Activated CD4-positive, alpha-beta memory T cell treated with anti-CD3 and anti-CD28 coated beads for 36 hours (primary cell): ENCODE measurements at regions not wholly inside any gene's neighbourhood (a gene's known extent, or its start where the extent isn't known, plus 50 kb on each side); places are given as distances from the start of the nearest gene placed in this dataset.

Experiments used
- CTCF ChIA-PET: fragments of 350-600 bp; sonication (Branson Sonifier 250); formaldehyde crosslinking; loops from one replicate; lab custom pipeline; 2021; ENCODE audit warnings: antibody characterized with exemption, inconsistent platforms; lab: Charles Lee
- POLR2A ChIA-PET: fragments of 350-600 bp; sonication (Branson Sonifier 250); formaldehyde crosslinking; loops from one replicate; lab custom pipeline; 2021; ENCODE audit warnings: antibody characterized with exemption; lab: Charles Lee
- DNase-seq: peaks from one replicate; pipeline ENCODE4 v3.0.0-alpha.2; 2020
- H3K27ac Mint-ChIP-seq: one replicate; pipeline ENCODE4 v1.8.0; 2021; ENCODE audit warnings: mixed read lengths
- H3K27me3 Mint-ChIP-seq: one replicate; pipeline ENCODE4 v1.8.0; 2021; ENCODE audit warnings: mixed read lengths
- H3K36me3 Mint-ChIP-seq: one replicate; pipeline ENCODE4 v1.8.0; 2021; ENCODE audit warnings: mixed read lengths
- H3K4me1 Mint-ChIP-seq: one replicate; pipeline ENCODE4 v1.8.0; 2021; ENCODE audit warnings: low read depth, mixed read lengths
- H3K4me3 Mint-ChIP-seq: one replicate; pipeline ENCODE4 v1.8.0; 2021; ENCODE audit warnings: mild to moderate bottlenecking, mixed read lengths
- H3K9me3 Mint-ChIP-seq: one replicate; pipeline ENCODE4 v1.8.0; 2021; ENCODE audit warnings: mixed read lengths
- intact Hi-C: fragments of 100-400 bp; cut with micrococcal nuclease; formaldehyde crosslinking; loops from one replicate; pipeline ENCODE4 v1.15.1; 2023

DNA sequence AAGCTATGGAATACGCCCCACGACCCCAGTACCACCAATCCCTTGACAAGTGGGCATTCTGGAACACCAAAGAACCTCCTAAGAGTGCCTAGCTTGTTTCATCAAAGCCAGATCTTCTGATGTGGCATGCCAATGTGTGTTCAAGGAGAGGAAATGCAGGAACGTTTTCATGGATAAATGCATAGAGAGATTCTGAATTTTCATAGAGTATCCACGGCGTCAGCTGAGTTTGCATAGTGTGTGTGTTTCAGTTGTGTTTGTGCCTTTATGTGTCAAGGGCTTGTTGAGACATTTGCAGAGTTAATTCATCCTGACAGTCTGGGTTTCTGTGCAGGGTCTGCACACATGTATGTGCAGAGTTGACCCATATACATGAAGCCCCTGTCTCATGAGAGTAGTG, 172.7 kb upstream of the LRFN2 start:
- ChIA-PET POLR2A (no interaction called here), CTCF (no interaction called here)
- intact Hi-C loops: no loop called here
- no peak overlapping the region for H3K4me3 Mint-ChIP-seq
- no peaks in the 10 kb centered on the region for H3K4me1 Mint-ChIP-seq
- H3K27me3 Mint-ChIP-seq: peaks cover 29% of the 10 kb centered on the region
- no peak overlapping the region for H3K27ac Mint-ChIP-seq
- H3K36me3 Mint-ChIP-seq: no peaks in the 10 kb centered on the region
- no peak for DNase-seq
- H3K9me3 Mint-ChIP-seq: no peaks in the 10 kb centered on the region

DNA sequence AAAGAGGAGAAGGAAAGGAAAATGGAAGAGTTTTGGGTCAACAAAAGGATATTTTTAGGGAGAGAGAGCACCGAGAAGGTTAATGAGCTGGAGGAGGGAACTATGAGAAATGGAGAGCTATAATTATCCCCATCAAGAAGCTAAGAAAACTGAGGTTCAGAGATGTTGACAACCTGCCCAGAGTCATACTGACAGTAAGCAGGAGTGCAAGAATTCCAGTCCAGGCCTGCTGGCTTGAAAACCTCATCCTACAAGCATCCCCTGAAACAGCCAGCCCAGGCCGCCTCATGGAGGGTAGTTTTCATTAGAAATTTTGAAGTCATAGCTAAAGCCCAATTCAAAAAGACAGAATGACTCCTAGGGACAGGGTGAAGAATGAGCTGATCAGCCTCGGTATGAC, 172.1 kb upstream of the LRFN2 start:
- no peaks in the 10 kb centered on the region for H3K4me1 Mint-ChIP-seq
- H3K4me3 Mint-ChIP-seq: no peak overlapping the region
- no peaks in the 10 kb centered on the region for H3K36me3 Mint-ChIP-seq
- no peaks in the 10 kb centered on the region for H3K9me3 Mint-ChIP-seq
- peaks cover 30% of the 10 kb centered on the region for H3K27me3 Mint-ChIP-seq
- CTCF ChIA-PET: no interaction called here
- H3K27ac Mint-ChIP-seq: no peak overlapping the region
- intact Hi-C loops: no loop called here
- no peak for DNase-seq
- POLR2A ChIA-PET: no interaction called here

DNA sequence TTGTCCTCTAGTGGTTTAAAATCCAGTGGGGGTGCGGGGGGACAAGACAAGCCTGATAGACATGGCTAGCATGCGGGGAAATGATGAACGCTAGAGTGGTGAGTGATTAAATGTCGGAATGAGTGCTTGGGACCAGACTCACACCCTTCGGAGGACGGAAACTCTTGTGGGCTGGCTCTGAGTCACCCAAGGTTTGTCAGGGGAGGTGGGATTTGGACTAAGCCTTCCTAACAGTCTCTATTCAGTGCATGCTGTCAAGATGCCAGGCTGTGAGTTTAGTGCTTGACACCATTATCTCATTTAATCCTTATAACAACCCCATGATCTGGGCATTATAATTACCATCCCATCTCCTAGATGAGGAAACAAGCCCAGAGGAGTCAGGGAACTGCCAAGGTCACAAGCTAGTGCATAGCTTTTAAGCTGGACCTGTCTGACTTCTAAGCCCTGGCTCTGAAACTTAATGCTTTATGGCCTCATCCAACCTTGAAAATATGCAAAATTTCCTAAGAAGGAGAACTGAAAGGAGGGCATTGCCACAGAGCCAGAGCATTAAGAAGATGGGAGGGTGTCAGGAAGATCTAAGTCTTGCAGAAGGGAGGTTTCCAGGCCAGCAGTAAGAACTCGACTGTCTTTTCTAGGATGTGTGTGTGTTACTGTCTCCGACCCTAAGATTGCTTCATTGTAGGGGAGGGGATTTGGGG, 168.7 kb upstream of the LRFN2 start:
- ChIA-PET CTCF (no interaction called here), POLR2A (no interaction called here)
- H3K4me3 Mint-ChIP-seq: no peak overlapping the region
- no peak for DNase-seq
- H3K27ac Mint-ChIP-seq: no peak overlapping the region
- H3K9me3 Mint-ChIP-seq: no peaks in the 10 kb centered on the region
- H3K27me3 Mint-ChIP-seq: peaks cover 37% of the 10 kb centered on the region
- intact Hi-C loops: no loop called here
- no peaks in the 10 kb centered on the region for H3K4me1 Mint-ChIP-seq
- H3K36me3 Mint-ChIP-seq: no peaks in the 10 kb centered on the region

DNA sequence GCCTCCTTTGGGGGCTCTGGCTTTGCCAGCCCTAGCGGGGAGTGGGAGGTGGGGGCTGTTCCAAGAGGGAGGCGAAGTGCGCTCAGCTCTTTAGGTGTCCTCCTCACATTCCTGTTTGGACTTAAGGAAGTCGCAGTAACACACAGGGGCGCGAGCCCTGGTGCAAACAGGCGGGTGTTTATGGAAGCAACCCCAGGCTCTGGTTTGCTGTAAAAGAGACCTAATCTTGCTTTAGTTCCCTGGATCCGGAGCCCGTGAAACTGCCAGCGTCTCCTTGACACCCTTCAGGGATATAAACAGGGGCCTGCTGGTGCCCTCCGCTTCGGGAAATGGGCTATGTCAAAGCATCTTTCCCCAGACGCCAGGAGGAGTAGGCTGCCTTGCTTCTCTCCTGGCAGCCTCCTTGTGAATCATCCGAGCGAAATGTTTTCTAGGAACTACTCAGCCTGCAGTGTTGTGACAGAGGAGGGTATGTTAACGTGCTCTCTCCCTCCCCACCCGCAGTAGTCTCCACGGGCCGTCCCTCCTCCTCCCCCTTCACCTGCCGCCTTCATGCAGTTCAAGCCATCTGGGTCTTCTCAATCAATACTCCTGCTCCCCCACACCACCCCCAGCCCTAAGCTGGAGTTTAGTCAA, 168.0 kb upstream of the LRFN2 start:
- Mint-ChIP-seq H3K9me3 (no peaks in the 10 kb centered on the region), H3K4me1 (no peaks in the 10 kb centered on the region), H3K4me3 (no peak overlapping the region), H3K27me3 (peaks cover 37% of the 10 kb centered on the region), H3K36me3 (no peaks in the 10 kb centered on the region), H3K27ac (no peak overlapping the region)
- intact Hi-C loops: no loop called here
- CTCF ChIA-PET: no interaction called here
- POLR2A ChIA-PET: no interaction called here
- no peak for DNase-seq

DNA sequence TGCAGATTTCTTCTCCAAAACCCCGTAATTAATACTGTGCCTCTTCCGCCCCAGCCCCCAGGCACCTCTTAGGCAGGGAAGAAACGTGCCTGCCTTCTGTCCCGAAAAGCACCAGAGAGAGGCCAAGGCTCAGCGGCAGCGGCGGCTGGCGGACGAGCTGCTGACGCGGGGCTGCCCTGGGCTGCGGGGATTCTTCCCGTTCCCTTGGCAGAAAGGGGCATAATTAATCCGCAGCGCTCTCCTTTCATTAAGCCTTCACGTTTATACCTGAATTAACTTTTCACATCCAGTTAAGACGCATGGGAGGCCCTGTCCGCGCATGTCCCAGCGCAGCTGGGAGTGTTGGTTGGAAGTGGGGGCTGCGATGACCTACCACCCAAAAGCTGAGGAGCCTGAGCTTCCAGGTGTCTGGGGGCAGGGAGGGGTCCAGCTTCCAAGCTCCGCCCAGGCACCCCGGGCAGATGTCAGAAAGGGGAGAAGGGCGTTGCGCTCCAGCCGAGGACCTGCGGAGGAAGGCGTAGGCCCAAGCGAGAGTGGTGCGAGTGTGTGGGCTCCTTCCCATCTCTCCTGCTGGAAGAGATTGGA, 167.4 kb upstream of the LRFN2 start:
- Mint-ChIP-seq H3K36me3 (no peaks in the 10 kb centered on the region), H3K27ac (no peak overlapping the region), H3K4me3 (no peak overlapping the region), H3K9me3 (no peaks in the 10 kb centered on the region), H3K4me1 (no peaks in the 10 kb centered on the region), H3K27me3 (peaks cover 40% of the 10 kb centered on the region)
- CTCF ChIA-PET: no interaction called here
- intact Hi-C loops: no loop called here
- POLR2A ChIA-PET: no interaction called here
- DNase-seq: no peak

DNA sequence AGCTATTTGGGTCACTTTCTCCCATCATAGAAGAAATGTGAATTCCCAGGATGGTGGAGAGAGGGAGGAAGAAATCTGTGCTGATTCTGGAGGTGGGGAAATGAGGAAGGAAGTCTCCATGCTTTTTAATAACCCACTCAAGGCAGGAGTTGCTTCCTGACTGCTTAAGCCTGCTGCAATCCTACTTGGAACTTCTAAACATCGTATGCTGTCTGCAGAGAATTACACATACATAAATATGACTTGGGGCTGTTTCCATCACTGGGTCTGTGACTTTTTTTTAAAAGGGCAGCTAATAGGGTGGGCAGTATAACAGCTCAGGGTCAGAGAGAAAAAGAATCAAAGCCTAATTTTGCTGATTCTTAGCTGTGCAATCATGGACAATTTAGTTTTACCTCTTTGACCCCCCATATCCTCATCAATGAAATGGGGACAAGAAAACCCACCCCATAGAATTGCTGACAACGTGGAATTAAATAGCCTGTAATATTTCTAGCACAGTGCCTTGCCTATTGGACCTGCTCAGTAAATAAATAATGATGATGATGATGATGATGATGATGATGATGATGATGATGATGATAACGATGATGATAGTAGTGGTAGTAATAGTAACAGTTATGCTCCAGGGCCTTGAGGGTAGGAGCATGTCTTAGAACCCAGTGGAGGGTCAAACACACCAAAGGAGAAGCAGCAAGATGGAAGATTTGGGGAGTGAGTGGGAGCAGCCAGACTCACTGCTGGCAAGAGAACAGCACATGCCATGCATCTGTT, 166.7 kb upstream of the LRFN2 start:
- intact Hi-C loops: no loop called here
- H3K27ac Mint-ChIP-seq: no peak overlapping the region
- no peak overlapping the region for H3K4me3 Mint-ChIP-seq
- ChIA-PET POLR2A (no interaction called here), CTCF (no interaction called here)
- H3K4me1 Mint-ChIP-seq: no peaks in the 10 kb centered on the region
- H3K36me3 Mint-ChIP-seq: no peaks in the 10 kb centered on the region
- peaks cover 40% of the 10 kb centered on the region for H3K27me3 Mint-ChIP-seq
- no peak for DNase-seq
- no peaks in the 10 kb centered on the region for H3K9me3 Mint-ChIP-seq

DNA sequence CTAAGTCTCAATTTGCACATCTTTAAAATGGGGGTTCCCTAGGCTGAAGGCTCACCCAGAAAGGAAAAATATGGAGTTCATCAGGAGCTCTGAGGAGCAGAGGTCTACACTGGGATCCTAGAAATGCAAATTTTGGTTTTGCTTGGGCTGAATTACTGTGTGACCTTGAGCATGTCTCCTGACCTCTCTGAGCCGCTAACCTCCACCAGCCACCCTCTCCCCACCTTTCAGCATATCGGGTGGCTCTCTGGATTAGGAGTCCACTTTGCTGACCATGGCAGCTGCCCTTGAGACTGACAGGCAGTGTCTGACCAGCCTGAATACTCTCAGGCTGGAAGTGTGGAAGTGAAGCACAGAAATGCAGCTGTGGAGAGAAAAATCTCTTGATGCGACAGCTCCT, 165.9 kb upstream of the LRFN2 start:
- CTCF ChIA-PET: no interaction called here
- no peak overlapping the region for H3K4me3 Mint-ChIP-seq
- no peaks in the 10 kb centered on the region for H3K9me3 Mint-ChIP-seq
- no peak for DNase-seq
- H3K36me3 Mint-ChIP-seq: no peaks in the 10 kb centered on the region
- intact Hi-C loops: no loop called here
- POLR2A ChIA-PET: no interaction called here
- H3K27ac Mint-ChIP-seq: no peak overlapping the region
- no peaks in the 10 kb centered on the region for H3K4me1 Mint-ChIP-seq
- H3K27me3 Mint-ChIP-seq: peaks cover 38% of the 10 kb centered on the region

DNA sequence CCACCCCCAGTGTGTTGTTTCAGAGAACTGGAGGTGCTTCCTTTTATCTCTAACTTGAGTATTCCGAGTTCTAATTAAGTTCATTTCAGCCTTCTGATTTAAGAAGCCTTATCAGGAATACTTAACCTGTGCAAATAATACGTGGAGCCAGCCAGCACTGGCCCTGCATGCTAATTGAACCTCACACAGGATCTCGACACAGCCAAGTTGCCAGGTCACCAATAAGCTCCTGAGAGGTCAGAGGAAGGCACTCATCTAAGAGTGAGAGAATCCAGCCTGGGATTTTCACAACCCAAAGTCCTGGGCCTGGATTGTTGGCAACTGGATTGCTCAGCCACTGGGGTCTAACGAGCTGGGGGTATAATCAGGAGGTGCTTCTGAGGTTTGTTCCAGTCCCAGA, 157.7 kb upstream of the LRFN2 start:
- intact Hi-C loops: no loop called here

DNA sequence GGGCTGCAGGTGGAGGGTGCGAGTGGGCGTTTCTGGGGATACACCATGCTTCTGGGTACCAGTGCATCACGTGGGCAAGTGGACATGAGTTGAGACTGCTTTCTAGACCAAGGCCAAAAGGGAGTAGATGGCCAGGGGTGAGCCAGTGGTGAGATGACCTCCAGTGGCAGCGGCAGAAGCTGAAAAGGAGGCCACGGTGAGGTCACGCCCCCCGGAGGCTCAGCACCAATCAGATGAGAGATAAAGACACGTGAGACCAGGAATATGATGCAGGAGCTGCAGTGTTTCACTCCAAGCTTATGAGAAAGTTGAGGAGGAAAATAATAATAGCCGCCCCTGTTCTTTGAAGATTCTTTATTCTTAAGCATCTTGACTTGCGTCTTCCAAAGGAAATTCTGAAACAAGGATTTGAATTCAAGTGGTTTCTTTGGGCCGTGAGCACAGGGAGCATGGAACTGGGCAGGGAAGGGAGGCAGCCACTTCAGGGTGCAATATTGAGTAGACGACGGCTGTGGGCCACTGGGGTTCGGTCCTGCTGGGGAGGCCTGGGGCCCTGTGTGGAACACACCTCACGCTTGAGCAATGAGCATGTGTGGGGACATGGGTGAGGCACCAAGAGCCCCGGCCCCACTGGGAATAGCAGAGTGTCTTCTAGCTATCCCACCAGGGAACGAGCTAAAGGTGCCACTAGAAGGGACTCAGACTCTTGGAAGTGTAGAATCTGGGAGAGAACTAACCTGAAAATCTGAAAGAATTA, 156.7 kb upstream of the LRFN2 start:
- no peaks in the 10 kb centered on the region for H3K36me3 Mint-ChIP-seq
- H3K27ac Mint-ChIP-seq: no peak overlapping the region
- H3K9me3 Mint-ChIP-seq: no peaks in the 10 kb centered on the region
- H3K4me1 Mint-ChIP-seq: no peaks in the 10 kb centered on the region
- no peak overlapping the region for H3K4me3 Mint-ChIP-seq
- peaks cover 6% of the 10 kb centered on the region for H3K27me3 Mint-ChIP-seq
- DNase-seq: no peak
- CTCF ChIA-PET: no interaction called here
- POLR2A ChIA-PET: no interaction called here
- intact Hi-C loops: no loop called here

More for the DNA sequence above, 157.7 kb upstream of the LRFN2 start:
- H3K27ac Mint-ChIP-seq: no peak overlapping the region
- no peaks in the 10 kb centered on the region for H3K36me3 Mint-ChIP-seq
- peaks cover 7% of the 10 kb centered on the region for H3K27me3 Mint-ChIP-seq
- no peaks in the 10 kb centered on the region for H3K9me3 Mint-ChIP-seq
- no peak for DNase-seq
- ChIA-PET POLR2A (no interaction called here), CTCF (no interaction called here)
- H3K4me1 Mint-ChIP-seq: no peaks in the 10 kb centered on the region
- no peak overlapping the region for H3K4me3 Mint-ChIP-seq

DNA sequence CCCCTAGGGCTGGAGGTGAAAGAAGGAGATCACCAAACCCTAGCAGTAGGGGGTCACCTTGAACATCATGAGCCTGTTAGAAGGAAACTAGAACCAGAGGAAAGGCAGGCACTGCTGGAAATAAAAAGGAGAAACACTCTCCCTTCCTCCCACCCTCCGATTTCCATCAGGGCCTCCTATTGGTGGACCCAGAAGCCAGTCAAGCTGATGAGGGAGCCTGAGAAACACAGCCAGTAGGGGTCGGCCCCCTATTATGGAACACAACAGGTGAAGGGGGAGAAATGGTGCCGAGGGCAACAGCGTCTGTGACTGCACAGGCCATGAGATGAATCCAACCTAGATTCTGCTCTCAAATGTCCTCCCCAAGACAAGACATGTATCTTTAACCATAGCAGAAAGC, 156.1 kb upstream of the LRFN2 start:
- ChIA-PET POLR2A (no interaction called here), CTCF (no interaction called here)
- no peak overlapping the region for H3K4me3 Mint-ChIP-seq
- H3K27me3 Mint-ChIP-seq: peaks cover 6% of the 10 kb centered on the region
- intact Hi-C loops: no loop called here
- DNase-seq: no peak
- H3K9me3 Mint-ChIP-seq: no peaks in the 10 kb centered on the region
- H3K27ac Mint-ChIP-seq: no peak overlapping the region
- no peaks in the 10 kb centered on the region for H3K4me1 Mint-ChIP-seq
- H3K36me3 Mint-ChIP-seq: no peaks in the 10 kb centered on the region

DNA sequence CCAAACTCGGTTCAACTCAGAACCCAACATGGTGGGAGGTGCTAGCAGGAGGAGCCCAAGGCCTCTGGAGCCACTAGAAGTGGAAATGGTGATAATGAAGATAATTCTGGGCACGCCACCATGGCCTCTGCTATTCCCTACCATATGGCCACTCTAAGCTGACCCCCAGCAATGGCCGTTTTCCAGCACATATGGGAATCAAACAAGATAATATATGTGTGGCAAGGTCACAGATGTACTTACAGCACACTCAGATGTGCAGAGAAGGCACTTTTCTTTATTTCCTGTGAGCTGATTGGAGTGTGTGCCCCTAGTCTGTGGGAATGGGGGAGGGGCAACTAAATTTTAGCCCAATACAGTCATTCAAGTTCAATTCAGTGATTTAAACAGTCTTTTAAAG, 153.4 kb upstream of the LRFN2 start:
- CTCF ChIA-PET: no interaction called here
- POLR2A ChIA-PET: no interaction called here
- DNase-seq: no peak
- Mint-ChIP-seq H3K4me1 (no peaks in the 10 kb centered on the region), H3K27ac (no peak overlapping the region), H3K36me3 (no peaks in the 10 kb centered on the region), H3K27me3 (peaks cover 5% of the 10 kb centered on the region), H3K9me3 (no peaks in the 10 kb centered on the region), H3K4me3 (no peak overlapping the region)
- intact Hi-C loops: no loop called here

DNA sequence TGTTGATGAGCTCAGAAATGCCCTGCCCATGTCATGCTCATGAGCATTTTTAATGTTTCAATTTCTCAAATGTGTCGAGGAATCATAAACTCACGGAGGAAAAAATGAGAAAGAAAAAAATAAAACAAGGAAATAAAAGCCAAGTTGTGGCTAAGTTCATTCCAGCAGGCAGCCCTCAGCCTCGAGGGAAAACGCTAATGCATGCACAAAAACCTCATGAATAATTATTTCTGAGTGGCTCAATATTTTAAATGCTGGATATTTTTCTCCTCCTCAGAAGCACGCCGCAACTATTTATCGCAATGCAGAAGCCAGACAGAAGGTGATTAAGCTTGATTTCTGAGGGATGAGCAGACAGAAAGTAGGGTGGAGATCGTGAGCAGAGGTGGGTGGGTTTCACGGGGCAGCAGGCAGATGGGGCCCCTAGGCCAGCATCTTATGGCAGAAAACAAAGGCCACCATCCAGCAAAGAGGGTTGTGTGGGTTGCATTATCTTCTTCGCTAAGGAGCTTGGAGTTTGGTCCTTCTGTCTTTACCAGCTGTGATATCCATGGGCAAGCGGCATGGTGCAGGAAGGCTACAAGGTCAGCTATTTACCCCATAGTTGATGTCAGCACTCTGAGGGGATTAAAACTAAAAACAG, 151.5 kb upstream of the LRFN2 start:
- POLR2A ChIA-PET: no interaction called here
- no peak for DNase-seq
- no peak overlapping the region for H3K27ac Mint-ChIP-seq
- no peaks in the 10 kb centered on the region for H3K4me1 Mint-ChIP-seq
- H3K9me3 Mint-ChIP-seq: no peaks in the 10 kb centered on the region
- intact Hi-C loops: no loop called here
- CTCF ChIA-PET: no interaction called here
- no peaks in the 10 kb centered on the region for H3K36me3 Mint-ChIP-seq
- H3K4me3 Mint-ChIP-seq: no peak overlapping the region
- peaks cover 5% of the 10 kb centered on the region for H3K27me3 Mint-ChIP-seq
